ENCODE measurements at regions not wholly inside any gene's neighbourhood (a gene's known extent, or its start where the extent isn't known, plus 50 kb on each side); places are given as distances from the start of the nearest gene placed in this dataset.

DNA sequence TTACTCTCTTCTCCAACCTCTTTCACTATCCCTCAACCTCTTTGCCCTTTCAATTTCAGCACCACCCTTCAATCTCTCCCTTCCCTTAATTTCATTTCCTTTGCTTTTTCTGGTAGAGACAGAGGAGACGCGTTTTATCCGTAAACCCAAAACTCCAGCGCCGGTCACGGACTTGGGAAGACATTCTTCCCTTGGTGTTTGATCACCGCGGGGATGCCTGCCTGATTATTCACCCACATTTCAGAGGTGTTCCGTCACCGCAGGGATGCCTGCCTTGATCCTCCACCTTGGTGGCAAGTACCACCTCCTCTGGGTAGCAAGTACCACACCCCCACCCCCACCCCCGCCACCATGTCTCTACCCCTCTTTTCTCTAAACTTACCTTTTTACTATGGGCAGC lies 669.4 kb upstream of the PKDCC start:
- Mint-ChIP-seq H3K36me3 (ENCODE audit: insufficient read depth in 2 of 2) (no peaks in the 10 kb centered on the region), H3K4me1 (ENCODE audit: low read depth) (no peaks in the 10 kb centered on the region), H3K27ac (no peak overlapping the region), H3K27me3 (ENCODE audit: low read depth) (no peaks in the 10 kb centered on the region), H3K4me3 (no peak overlapping the region), H3K9me3 (no peaks in the 10 kb centered on the region)
- DNase-seq (no peak), ATAC-seq (replicated peaks in 1 of 2) (no peak)

DNA sequence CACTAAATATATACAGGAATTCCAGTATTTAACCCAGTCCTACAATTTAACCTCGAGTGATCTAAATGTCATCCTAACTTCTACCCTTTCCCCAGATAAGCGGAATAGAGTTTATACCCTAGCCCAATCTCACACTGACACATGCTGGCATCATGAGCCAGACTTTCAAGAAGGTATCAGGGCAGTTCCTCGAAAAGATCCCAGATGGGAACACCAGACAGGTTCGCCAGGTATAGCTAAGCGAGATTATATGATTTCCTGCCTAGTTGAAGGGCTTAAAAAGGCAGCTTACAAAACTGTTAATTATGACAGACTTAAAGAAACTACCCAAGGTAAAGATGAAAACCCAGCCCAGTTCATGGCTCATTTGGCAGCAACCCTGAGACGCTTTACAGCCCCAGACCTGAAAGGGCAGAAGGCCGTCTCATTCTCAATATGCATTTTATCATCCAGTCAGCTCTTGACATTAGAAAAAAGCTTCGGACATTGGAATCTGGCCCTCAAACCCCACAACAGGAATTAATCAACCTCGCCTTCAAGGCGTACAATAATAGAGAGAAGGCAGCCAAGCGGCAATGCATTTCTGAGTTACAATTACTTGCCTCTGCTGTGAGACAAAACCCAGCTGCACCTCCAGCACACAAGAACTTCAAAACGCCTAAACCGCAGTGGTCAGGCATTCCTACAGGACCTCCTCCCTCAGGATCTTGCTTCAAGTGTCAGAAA lies 668.2 kb upstream of the PKDCC start:
- Mint-ChIP-seq H3K27ac (no peak overlapping the region), H3K4me1 (ENCODE audit: low read depth) (no peaks in the 10 kb centered on the region), H3K4me3 (no peak overlapping the region), H3K36me3 (ENCODE audit: insufficient read depth in 2 of 2) (no peaks in the 10 kb centered on the region), H3K27me3 (ENCODE audit: low read depth) (no peaks in the 10 kb centered on the region), H3K9me3 (no peaks in the 10 kb centered on the region)
- no peak for ATAC-seq (replicated peaks in 1 of 2)
- DNase-seq: no peak

DNA sequence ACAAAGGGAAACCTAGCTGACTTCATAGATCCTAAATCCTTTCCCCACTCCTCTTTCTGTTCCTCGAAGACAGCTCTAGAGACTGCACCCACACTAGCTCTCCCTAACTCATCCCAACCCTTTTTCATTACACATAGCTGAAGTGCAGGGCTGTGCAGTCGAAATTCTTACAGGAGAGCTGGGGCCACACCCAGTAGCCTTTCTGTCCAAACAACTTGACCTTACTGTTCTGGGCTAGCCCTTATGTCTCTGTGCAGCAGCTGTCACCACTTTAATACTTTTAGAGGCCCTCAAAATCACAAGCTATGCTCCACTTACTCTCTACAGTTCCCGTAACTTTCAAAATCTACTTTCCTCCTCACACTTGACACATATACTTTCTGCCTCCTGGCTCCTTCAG lies 666.1 kb upstream of the PKDCC start:
- no peaks in the 10 kb centered on the region for H3K36me3 Mint-ChIP-seq (ENCODE audit: insufficient read depth in 2 of 2)
- no peak overlapping the region for H3K4me3 Mint-ChIP-seq
- DNase-seq: no peak
- no peak overlapping the region for H3K27ac Mint-ChIP-seq
- H3K9me3 Mint-ChIP-seq: no peaks in the 10 kb centered on the region
- no peak for ATAC-seq (replicated peaks in 1 of 2)
- no peaks in the 10 kb centered on the region for H3K27me3 Mint-ChIP-seq (ENCODE audit: low read depth)
- H3K4me1 Mint-ChIP-seq (ENCODE audit: low read depth): no peaks in the 10 kb centered on the region

DNA sequence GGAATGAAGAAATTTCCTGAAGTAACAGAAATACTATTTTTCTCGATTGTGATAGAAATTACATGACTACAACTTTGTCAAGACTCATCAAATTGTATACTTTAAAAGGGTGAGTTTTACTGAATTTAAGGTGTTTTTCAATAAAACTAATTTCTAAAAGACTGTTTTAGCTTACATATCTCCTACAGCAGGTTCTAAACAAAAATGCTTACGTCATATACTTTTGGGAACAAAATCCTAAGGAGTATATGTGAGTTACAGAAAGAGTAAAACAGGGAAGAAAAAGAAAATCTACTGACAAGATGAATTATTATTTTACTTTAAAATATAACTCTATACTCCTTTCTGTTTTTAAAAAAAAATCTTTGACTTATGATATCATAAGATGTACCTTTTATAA lies 660.3 kb upstream of the PKDCC start:
- no peaks in the 10 kb centered on the region for H3K36me3 Mint-ChIP-seq (ENCODE audit: insufficient read depth in 2 of 2)
- H3K4me1 Mint-ChIP-seq (ENCODE audit: low read depth): no peaks in the 10 kb centered on the region
- no peaks in the 10 kb centered on the region for H3K27me3 Mint-ChIP-seq (ENCODE audit: low read depth)

DNA sequence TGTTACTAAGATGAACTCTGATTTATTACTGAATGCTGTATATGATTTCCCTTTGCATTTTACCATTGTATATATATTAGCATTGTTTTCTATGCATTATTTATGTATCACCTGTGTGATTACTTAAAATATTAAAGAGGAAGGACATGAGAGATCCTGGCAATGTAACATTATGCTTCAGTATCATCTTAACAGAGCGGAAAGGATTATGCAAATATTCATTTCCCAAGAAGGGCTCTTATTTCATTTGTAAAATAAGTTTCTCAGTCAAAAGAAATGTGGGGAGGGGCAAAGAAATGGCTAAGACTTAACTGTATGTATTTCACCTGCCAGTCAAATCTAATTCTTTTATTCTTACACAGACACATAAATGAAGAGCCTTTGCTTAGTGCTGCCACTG lies 654.2 kb upstream of the PKDCC start:
- DNase-seq (no peak), ATAC-seq (replicated peaks in 1 of 2) (no peak)
- Mint-ChIP-seq H3K9me3 (peaks cover 3 to 8% of the 10 kb centered on the region in 2 donors), H3K4me1 (ENCODE audit: low read depth) (no peaks in the 10 kb centered on the region), H3K4me3 (no peak overlapping the region), H3K27me3 (ENCODE audit: low read depth) (no peaks in the 10 kb centered on the region), H3K27ac (no peak overlapping the region), H3K36me3 (ENCODE audit: insufficient read depth in 2 of 2) (no peaks in the 10 kb centered on the region)

More for the DNA sequence above, 660.3 kb upstream of the PKDCC start:
- ATAC-seq (replicated peaks in 1 of 2) (no peak), DNase-seq (no peak)
- H3K27ac Mint-ChIP-seq: no peak overlapping the region
- H3K4me3 Mint-ChIP-seq: no peak overlapping the region
- H3K9me3 Mint-ChIP-seq: no peaks in the 10 kb centered on the region

- Mint-ChIP-seq H3K27ac (no peak overlapping the region), H3K36me3 (ENCODE audit: insufficient read depth in 2 of 2) (no peaks in the 10 kb centered on the region), H3K4me3 (no peak overlapping the region), H3K9me3 (peaks cover 3 to 8% of the 10 kb centered on the region in 2 donors), H3K4me1 (ENCODE audit: low read depth) (no peaks in the 10 kb centered on the region), H3K27me3 (ENCODE audit: low read depth) (no peaks in the 10 kb centered on the region)
- ATAC-seq (replicated peaks in 1 of 2) (no peak), DNase-seq (no peak)
Measured at GRCh38 chr2:41394541-41394940, 653.3 kb upstream of the PKDCC start.

GRCh38 chr2:41395692-41396091 lies 652.1 kb upstream of the PKDCC start:
- no peaks in the 10 kb centered on the region for H3K27me3 Mint-ChIP-seq (ENCODE audit: low read depth)
- H3K27ac Mint-ChIP-seq: no peak overlapping the region
- DNase-seq: no peak
- H3K36me3 Mint-ChIP-seq (ENCODE audit: insufficient read depth in 2 of 2): no peaks in the 10 kb centered on the region
- H3K4me3 Mint-ChIP-seq: no peak overlapping the region
- no peaks in the 10 kb centered on the region for H3K4me1 Mint-ChIP-seq (ENCODE audit: low read depth)
- no peak for ATAC-seq (replicated peaks in 1 of 2)
- peaks cover 3 to 8% of the 10 kb centered on the region in 2 donors for H3K9me3 Mint-ChIP-seq

- Mint-ChIP-seq H3K27ac (no peak overlapping the region), H3K4me1 (ENCODE audit: low read depth) (no peaks in the 10 kb centered on the region), H3K27me3 (ENCODE audit: low read depth) (no peaks in the 10 kb centered on the region), H3K9me3 (peaks cover 5 to 8% of the 10 kb centered on the region in 2 donors), H3K4me3 (no peak overlapping the region), H3K36me3 (ENCODE audit: insufficient read depth in 2 of 2) (no peaks in the 10 kb centered on the region)
- no peak for DNase-seq
- no peak for ATAC-seq (replicated peaks in 1 of 2)
Measured at GRCh38 chr2:41399437-41400087, 648.3 kb upstream of the PKDCC start.

DNA sequence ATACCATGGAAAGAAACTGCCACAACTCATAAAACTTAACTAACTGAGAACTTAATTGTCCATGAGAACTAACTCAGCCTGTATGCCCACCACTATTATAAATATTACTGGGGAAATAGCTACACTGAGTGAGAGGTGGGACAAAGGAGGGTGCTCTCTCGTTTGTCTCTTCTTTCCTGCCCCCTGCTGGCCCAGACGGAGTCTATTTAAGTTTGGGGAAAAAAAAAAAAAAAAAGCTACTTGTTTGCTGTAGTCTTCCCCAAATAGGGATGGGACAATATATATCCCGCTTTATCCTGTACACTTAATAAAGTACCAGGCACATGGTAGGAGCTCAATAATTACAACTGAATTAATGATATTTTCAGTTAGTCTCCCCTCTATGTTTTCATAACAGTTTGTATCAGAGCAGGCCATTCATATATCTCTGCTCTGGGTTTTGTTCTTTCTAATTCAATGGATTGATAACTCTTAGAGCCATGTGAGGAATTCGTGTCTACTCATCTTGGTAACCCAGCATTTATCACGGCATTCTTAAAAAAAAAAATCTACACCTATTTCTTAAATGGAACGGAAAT lies 647.6 kb upstream of the PKDCC start:
- Mint-ChIP-seq H3K4me1 (ENCODE audit: low read depth) (no peaks in the 10 kb centered on the region), H3K9me3 (peaks cover 5 to 6% of the 10 kb centered on the region in 2 donors), H3K27me3 (ENCODE audit: low read depth) (no peaks in the 10 kb centered on the region), H3K4me3 (no peak overlapping the region), H3K36me3 (ENCODE audit: insufficient read depth in 2 of 2) (no peaks in the 10 kb centered on the region), H3K27ac (no peak overlapping the region)
- ATAC-seq (replicated peaks in 1 of 2) (no peak), DNase-seq (no peak)

- DNase-seq (no peak), ATAC-seq (replicated peaks in 1 of 2) (no peak)
- Mint-ChIP-seq H3K27ac (no peak overlapping the region), H3K4me3 (no peak overlapping the region), H3K27me3 (ENCODE audit: low read depth) (no peaks in the 10 kb centered on the region), H3K4me1 (ENCODE audit: low read depth) (no peaks in the 10 kb centered on the region), H3K9me3 (peaks cover 0 to 2% of the 10 kb centered on the region in 2 donors), H3K36me3 (ENCODE audit: insufficient read depth in 2 of 2) (no peaks in the 10 kb centered on the region)
Measured at GRCh38 chr2:41405441-41405840, 642.4 kb upstream of the PKDCC start.

- no peak overlapping the region for H3K27ac Mint-ChIP-seq
- no peak overlapping the region for H3K4me3 Mint-ChIP-seq
- ATAC-seq (replicated peaks in 1 of 2) (no peak), DNase-seq (no peak)
- peaks cover 2 to 4% of the 10 kb centered on the region in 2 donors for H3K9me3 Mint-ChIP-seq
- H3K36me3 Mint-ChIP-seq (ENCODE audit: insufficient read depth in 2 of 2): no peaks in the 10 kb centered on the region
- H3K4me1 Mint-ChIP-seq (ENCODE audit: low read depth): no peaks in the 10 kb centered on the region
- no peaks in the 10 kb centered on the region for H3K27me3 Mint-ChIP-seq (ENCODE audit: low read depth)
Measured at GRCh38 chr2:41409328-41409727, 638.5 kb upstream of the PKDCC start.

DNA sequence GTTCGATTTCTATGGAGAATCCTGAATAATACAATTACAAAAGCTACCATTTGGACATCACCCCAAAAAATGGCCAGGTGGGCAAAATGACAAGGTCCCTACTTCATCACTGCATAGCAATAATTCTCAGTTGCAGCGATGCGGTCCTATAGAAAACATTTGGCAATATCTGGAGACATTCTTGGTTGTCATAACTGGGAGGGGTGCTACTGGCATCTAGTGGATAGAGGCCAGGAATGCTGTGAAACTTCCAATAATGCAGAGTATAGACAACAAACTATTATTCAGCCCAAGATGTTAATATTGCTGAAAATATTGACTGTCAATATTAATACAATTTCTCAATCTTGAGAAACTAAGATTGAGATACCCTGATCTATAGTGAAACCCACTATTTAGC lies 637.8 kb upstream of the PKDCC start:
- DNase-seq (no peak), ATAC-seq (replicated peaks in 1 of 2) (no peak)
- Mint-ChIP-seq H3K27me3 (ENCODE audit: low read depth) (no peaks in the 10 kb centered on the region), H3K36me3 (ENCODE audit: insufficient read depth in 2 of 2) (no peaks in the 10 kb centered on the region), H3K9me3 (peaks cover 2 to 4% of the 10 kb centered on the region in 2 donors), H3K4me3 (no peak overlapping the region), H3K27ac (no peak overlapping the region), H3K4me1 (ENCODE audit: low read depth) (no peaks in the 10 kb centered on the region)

- H3K4me3 Mint-ChIP-seq: no peak overlapping the region
- no peaks in the 10 kb centered on the region for H3K36me3 Mint-ChIP-seq (ENCODE audit: insufficient read depth in 2 of 2)
- no peaks in the 10 kb centered on the region for H3K4me1 Mint-ChIP-seq (ENCODE audit: low read depth)
- ATAC-seq (replicated peaks in 1 of 2) (no peak), DNase-seq (no peak)
- H3K9me3 Mint-ChIP-seq: peaks cover 2 to 4% of the 10 kb centered on the region in 2 donors
- H3K27ac Mint-ChIP-seq: no peak overlapping the region
- no peaks in the 10 kb centered on the region for H3K27me3 Mint-ChIP-seq (ENCODE audit: low read depth)
Measured at GRCh38 chr2:41413813-41414485, 633.9 kb upstream of the PKDCC start.

Measured in activated T-cell treated with anti-CD3 and anti-CD28 coated beads, Interleukin-2, amount 50 U/mL, for 72 hours (primary cell).